ENCODE measurements at regions not wholly inside any gene's neighbourhood (a gene's known extent, or its start where the extent isn't known, plus 50 kb on each side); places are given as distances from the start of the nearest gene placed in this dataset.

DNA sequence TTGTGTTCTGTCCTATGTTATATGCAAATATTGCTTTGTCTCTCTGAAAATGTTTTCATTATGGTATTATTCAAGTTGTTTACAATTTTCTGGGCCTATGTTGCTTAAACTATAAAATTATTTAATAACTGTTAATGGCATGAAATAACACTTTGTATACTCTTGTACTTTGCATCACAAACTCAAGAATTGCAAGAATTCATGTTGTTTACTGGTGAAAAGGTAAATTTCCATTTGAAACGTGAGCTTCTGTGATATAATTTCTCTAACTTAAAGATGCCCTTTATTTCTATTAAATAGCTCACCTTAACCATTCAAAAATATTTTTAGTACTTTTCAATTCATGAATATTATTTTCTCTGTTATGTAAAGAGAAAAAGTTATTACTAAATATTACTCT lies 1504.2 kb downstream of the SUCLG1 start:
- TF ChIP-seq POLR2A (IDR thresholded peaks at IDR 0.05) (no peak), EP300 (IDR thresholded peaks at IDR 0.05) (no peak)
- TF ChIP-seq, protein P1, sequence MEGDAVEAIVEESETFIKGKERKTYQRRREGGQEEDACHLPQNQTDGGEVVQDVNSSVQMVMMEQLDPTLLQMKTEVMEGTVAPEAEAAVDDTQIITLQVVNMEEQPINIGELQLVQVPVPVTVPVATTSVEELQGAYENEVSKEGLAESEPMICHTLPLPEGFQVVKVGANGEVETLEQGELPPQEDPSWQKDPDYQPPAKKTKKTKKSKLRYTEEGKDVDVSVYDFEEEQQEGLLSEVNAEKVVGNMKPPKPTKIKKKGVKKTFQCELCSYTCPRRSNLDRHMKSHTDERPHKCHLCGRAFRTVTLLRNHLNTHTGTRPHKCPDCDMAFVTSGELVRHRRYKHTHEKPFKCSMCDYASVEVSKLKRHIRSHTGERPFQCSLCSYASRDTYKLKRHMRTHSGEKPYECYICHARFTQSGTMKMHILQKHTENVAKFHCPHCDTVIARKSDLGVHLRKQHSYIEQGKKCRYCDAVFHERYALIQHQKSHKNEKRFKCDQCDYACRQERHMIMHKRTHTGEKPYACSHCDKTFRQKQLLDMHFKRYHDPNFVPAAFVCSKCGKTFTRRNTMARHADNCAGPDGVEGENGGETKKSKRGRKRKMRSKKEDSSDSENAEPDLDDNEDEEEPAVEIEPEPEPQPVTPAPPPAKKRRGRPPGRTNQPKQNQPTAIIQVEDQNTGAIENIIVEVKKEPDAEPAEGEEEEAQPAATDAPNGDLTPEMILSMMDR (IDR thresholded peaks at IDR 0.05), result no peak

Measured in ovary (tissue), 3 donors.